ENCODE measurements at regions not wholly inside any gene's neighbourhood (a gene's known extent, or its start where the extent isn't known, plus 50 kb on each side); places are given as distances from the start of the nearest gene placed in this dataset.
"Not testable (repeated sequence)": the region's sequence is repeated elsewhere in the genome, so short reads cannot be mapped to it uniquely, and the experiment has no call there.

GRCh38 chr18:54662986-54663385 lies 71.9 kb downstream of the DYNAP start:
- DNase-seq (ENCODE audit: low read depth in 2 of 2) = no peak

- DNase-seq (ENCODE audit: low read depth in 2 of 2) = not testable (repeated sequence)
Measured at GRCh38 chr18:54669701-54670100, 78.7 kb downstream of the DYNAP start.

DNA sequence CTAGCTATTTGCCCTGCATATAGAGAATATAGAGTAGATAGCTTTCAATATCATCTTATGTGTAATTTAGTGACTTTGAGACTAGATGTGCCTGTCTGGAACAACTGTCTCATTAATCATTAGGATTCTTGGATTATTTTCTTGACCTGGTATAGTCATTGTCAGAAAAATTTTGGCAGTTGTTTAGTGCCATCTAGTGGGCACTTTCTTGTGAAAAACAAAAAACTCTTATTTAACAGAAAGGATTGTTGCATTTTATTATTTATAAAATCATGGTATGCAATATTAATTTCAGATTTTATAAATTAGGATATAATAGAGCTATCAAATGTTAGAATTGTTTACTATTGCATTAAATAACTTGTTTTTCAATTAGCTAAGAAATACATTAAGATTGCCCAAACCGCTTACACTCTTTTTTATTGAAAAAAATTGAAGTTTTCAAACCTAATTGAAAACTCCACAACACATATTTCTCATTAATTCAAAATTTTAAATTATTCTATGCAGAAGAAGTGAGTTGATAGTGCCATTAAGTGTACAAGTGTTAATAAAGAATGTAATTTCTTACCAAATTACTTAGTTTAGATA lies 80.3 kb downstream of the DYNAP start:
- DNase-seq (ENCODE audit: low read depth in 2 of 2) = peak; percentile 17 to 46

- no peak for DNase-seq (ENCODE audit: low read depth in 2 of 2)
Measured at GRCh38 chr18:54672109-54672508, 81.1 kb downstream of the DYNAP start.

DNA sequence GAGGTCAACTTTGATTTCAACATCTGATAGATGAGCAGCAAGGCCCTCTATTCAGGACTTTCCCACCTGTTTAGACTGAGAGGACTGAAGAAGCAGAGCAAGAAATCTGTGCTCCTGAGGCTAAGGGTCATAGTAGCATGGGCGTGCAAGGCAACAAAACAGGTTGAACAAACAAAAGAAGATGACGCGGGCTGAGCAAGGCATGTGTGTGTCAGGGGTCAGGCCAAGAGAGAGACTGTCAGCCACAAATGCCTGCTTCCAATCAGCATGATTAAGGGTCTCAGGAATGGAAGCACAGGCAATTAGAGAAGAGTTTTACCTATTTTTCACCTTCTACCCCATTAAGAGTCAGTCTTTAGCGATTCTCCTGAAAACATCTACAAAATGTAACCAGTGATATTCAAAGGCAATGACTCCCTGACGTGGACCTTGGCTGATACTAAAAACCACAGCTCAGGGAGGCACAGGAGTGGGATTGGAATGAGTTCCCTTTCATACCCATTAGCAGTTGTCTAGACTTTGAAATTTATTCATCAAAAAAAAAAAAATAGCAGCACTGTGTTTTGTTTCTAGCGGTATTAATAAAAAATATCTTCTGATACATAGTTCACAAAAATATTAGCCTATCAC lies 81.9 kb downstream of the DYNAP start:
- DNase-seq (ENCODE audit: low read depth in 2 of 2) = no peak

GRCh38 chr18:54673936-54674335 lies 82.9 kb downstream of the DYNAP start:
- no peak for DNase-seq (ENCODE audit: low read depth in 2 of 2)

DNA sequence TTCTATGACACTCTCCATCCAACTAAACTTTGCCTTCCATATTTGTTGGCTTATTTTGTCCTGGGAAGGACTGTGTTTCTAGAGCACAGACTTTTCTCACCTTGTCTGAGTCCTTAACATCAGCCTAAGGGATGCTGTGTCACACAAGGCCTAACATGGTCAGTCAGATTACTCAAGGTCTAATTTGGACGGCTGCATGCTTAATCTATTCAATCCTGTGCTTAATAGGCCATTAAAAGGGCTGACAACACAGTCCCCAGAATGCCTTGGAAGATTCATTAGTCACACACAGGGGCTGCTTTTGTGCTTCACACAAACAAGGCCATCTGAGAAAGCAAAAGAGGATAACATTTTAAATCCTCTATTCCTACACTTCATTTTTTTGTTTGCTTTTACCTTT lies 84.0 kb downstream of the DYNAP start:
- DNase-seq (ENCODE audit: low read depth in 2 of 2) = no peak

DNA sequence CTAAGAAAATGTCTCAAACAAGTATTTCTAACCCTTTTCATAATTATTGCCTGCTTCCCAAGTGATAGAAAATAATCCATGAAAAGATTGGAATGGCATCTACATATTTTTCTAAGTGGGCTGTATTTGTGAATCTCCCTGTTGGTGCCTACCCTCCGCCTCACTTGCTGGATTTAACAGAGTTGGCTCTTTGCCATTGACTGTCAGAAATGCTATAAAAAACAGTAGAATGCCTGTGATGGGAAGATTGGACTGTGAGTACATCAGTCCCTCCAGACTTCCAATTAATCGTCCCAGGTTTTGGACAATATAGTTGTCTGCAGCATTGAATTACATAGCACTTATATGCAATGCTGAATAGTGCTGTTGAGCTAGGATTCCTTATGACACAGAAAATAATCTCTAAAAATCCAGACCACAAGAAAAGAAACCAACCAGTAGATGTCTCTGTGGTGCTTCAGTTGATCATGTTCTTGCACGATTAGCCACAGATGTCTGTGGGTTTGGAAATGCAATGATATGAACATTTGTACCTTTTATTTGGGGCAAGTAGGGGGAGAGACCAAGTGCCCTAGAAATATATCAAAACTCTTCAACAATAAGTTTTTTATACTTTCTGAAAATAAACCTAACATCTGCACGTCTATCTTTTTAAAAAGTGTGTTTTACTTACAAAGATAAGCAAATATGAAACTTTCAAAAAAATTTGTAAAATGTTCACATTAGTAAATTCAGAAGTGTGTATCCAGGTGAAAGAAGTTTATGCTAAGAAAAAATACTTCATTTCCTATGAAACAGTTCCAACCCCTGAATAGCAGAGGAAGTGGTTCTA lies 88.5 kb downstream of the DYNAP start:
- peak; percentile 40 to 63 for DNase-seq (ENCODE audit: low read depth in 2 of 2)

DNA sequence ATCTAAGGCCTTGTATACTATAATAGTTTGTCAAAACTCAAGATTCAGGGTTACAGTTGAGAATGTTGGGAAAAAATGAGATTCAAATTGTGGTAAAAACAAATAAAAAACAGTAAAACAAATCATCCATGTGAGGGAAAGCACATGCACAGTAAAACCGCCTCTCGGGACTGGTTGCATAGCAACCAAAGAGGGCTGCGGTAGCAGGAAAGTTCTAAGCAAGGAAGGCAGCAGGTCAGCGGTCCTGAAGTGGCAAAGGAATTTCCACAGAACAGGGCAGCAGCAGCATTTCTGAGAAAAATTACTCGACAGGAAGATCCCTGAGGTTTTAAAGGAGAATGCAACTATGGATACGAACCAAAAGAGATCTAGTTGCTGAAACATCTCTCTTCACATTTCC lies 93.7 kb downstream of the DYNAP start:
- no peak for DNase-seq (ENCODE audit: low read depth in 2 of 2)

DNA sequence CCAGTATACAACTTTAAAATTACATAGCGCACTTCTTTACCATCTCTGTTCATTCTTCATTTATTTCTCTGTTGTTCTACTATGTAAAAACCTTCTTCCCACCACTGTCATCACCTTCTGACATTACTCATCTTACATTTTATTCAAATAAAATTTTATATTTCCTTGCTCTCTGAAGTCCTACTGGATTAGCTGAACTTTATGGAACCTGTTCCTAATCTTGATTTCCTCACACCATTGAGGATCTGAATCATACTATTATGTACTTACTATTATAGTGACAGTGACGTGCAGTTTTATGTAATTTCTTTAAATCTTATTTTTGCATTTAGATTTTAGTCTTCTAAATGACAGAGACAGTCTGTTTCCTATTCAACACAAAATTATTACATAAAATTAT lies 98.3 kb downstream of the DYNAP start:
- DNase-seq (ENCODE audit: low read depth in 2 of 2) = no peak

- no peak for DNase-seq (ENCODE audit: low read depth in 2 of 2)
Measured at GRCh38 chr18:54690198-54690597, 99.2 kb downstream of the DYNAP start.

DNA sequence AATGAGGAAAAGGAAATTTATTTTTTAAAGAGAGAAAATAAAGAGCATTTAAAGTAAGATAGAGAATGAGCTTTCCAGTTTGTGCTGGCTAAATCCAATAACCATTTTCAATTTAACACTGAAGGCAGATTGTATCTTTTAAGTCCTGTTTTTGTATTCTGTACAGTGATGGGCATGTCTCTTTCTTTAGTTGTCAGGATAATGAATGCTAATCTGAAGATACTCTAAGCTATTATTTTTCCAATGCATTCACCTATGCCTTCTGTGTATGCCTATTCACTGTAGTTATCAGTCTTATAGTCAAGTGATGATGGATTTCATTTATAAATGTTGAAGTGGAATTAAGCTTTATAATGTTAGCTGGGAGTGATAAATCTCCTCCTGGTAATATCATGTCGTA lies 101.4 kb downstream of the DYNAP start:
- DNase-seq (ENCODE audit: low read depth in 2 of 2) = no peak

DNA sequence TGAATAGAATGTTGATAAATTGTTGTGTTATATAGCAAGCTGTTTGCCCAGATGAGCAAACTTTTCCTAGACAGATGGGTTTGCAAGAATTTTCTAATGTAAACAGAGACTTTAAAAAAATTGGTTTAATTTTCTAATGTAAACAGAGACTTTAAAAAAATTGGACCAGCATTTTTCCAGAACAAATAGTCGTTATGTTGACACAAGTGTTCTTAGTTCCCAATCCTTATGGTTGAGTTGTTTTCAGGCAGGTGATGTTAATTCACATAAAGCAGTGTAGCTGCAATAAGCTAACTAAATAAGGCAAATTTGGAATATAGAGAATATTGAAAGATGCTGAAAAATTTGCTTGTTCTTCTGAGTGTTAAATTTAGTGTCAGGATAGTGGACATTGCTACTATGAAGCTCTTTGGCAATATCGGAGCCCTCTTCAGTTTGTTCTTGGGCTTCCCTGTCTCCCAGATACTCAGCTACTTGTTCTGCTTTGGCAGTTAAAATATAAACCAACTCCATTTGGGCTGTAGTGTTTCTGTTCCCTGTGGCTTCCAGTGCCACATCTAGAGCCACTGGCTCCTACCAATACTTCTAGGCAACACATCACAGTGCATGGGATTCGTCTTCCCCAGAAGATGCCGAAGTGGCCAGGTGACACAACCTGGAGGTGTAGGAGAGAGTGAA lies 105.7 kb downstream of the DYNAP start:
- DNase-seq (ENCODE audit: low read depth in 2 of 2) = no peak

- no peak for DNase-seq (ENCODE audit: low read depth in 2 of 2)
Measured at GRCh38 chr18:54700580-54700979, 109.5 kb downstream of the DYNAP start.

DNA sequence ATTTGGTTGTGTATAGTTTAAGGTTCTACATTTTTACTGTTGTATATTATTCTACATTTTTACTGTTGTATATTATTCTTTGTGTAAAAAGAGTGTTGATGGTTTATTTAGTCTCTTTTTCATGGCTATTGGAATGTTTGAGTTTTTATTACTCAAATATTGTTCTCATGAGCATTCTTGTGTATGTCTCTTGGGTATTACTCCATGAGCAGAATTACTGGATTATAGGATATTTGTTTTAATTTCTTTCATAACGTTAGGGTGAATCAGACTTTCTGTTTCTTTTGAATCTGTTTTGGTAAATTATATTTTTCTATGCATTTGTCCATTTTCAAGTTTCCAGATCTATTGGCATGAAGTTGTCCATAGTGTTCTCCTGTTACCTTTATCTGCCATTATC lies 111.6 kb downstream of the DYNAP start:
- DNase-seq (ENCODE audit: low read depth in 2 of 2) = no peak

DNA sequence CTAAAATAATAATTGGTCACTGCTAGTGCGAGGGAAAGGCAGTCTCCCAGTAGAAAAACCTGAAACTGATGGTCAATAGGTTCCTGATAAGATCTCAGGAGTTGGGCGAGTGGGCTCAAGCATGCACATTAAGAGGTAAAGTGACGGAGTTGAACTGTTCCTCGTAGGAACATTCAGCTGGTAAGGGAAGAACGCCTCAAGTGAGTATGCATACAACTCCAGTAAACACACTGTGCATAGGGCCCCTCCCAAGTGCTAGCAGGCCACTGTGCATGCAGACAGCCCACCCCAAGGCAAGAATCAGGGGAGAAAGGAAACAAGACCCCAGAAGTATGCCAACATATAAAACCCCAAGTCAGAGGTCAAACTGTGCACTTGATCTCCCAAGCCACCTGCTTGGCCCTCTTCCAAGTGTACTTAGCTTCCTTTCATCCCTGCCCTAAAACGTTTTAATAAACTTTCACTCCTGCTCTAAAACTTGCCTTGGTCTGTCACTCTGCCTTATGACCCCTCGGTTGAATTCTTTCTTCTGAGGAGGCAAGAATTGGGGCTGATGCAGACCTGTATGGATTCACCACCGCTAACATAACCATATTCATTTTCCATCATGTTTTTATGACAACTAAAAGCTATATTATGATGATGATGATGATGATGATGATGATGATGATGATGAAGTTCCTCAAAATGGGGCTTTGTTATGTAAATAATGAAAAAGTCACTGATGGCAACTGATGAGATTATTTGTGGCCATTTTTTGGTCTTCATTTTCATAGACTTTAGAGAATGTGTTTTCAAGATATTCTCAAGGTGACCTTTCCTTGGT lies 118.0 kb upstream of the RAB27B start:
- no peak for DNase-seq (ENCODE audit: low read depth in 2 of 2)

DNA sequence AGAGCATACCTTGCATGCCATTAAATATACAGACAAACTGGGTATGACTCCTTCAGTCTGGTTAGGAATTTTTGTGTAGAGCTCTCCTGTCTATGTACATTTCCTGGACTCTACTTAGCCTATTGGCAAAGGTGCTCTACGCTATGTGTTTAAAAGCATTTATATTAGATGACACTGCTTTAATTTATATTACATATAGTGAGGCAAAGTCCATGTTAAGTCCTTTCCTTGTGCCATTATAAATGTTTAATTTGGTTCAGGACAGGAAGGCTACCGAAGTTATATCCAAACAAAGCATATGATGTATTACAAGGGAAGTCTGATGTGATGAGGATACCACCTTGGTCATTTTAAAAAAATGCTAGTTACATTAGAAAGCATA lies 117.4 kb upstream of the RAB27B start:
- DNase-seq (ENCODE audit: low read depth in 2 of 2) = no peak

- DNase-seq (ENCODE audit: low read depth in 2 of 2) = peak in 1 of 2 donors; percentile 27
Measured at GRCh38 chr18:54712306-54712705, 116.0 kb upstream of the RAB27B start.

DNA sequence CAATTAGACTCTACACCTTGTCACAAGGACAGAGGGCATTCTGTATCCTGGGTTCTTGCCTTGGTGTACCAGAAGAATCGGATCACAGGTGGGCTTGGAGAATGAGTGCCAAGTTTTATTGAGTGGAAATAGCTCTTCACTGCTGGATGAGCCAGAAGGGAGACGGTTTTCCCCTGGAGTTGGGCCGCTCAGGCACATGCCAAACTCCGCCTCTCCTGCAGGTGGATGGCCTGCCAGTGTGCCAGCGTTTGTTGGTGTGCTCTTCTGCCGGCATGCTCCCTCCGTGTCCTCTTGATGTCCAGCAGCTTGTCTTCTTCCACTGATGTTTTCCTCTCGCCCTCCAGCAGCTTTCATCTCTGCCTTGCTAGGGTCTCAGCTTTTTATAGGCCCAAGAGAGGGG lies 115.5 kb upstream of the RAB27B start:
- DNase-seq (ENCODE audit: low read depth in 2 of 2) = no peak

GRCh38 chr18:54713386-54713785 lies 114.9 kb upstream of the RAB27B start:
- no peak for DNase-seq (ENCODE audit: low read depth in 2 of 2)

DNA sequence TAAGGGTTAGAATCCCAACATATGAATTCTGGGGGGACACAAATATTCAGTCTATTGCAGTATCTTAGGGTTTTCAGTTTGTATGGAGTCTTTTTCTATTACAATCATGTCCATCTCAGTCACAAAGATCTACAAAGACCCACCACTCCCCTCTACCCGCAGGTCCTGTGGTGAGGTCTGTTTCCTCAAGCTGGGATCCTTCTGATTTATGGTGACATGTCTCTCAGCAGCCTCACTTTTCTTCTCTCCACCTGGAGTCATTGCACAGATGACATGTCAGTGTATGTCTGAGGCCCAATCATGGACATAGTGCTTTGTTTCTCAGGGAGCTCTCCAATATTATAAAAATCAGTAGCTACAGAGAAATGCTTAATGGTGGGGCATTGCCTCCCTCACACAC lies 113.4 kb upstream of the RAB27B start:
- DNase-seq (ENCODE audit: low read depth in 2 of 2) = no peak
